Renal cortical epithelial cell (primary cell): ENCODE measurements at regions not wholly inside any gene's neighbourhood (a gene's known extent, or its start where the extent isn't known, plus 50 kb on each side); places are given as distances from the start of the nearest gene placed in this dataset.
A peak's percentile ranks its signal among the peaks of the same experiment; 100 is the strongest.
"Not testable (repeated sequence)": the region's sequence is repeated elsewhere in the genome, so short reads cannot be mapped to it uniquely, and the experiment has no call there.

Experiments
- DNase-seq: peaks from one replicate; pipeline ENCODE4 v3.0.0-alpha.2; 2011; ENCODE audit warnings: low read depth

- not testable (repeated sequence) for DNase-seq
These were observed 101.7 kb upstream of the ZNF337 start for GRCh38 chr20:25798174-25798993.

- not testable (repeated sequence) for DNase-seq
These were observed 100.4 kb upstream of the ZNF337 start for GRCh38 chr20:25797062-25797461.

GRCh38 chr20:25777241-25777640 is 80.6 kb upstream of the ZNF337 start:
- DNase-seq: not testable (repeated sequence)

DNA sequence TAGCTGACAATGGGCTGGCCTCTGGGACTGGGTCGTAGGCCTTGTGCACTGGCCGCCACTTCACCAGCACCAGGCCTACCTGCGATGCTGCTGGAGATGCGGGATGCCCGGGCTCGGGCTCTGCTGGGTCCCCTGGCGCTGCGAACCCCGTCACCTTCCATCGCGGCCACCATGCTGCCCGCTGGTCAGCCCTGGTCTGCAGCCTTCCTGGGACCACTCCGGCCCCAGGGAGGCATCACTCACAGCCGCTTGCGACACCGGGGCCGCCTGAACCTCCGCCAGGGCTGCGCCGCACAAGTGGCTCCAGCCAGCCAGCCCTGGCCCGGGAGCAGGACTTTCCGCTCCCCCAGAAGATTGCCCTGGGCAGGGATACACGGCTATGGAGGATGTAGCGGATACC is 78.1 kb upstream of the ZNF337 start:
- not testable (repeated sequence) for DNase-seq

- not testable (repeated sequence) for DNase-seq
These were observed 77.5 kb upstream of the ZNF337 start for GRCh38 chr20:25774203-25774602.

DNA sequence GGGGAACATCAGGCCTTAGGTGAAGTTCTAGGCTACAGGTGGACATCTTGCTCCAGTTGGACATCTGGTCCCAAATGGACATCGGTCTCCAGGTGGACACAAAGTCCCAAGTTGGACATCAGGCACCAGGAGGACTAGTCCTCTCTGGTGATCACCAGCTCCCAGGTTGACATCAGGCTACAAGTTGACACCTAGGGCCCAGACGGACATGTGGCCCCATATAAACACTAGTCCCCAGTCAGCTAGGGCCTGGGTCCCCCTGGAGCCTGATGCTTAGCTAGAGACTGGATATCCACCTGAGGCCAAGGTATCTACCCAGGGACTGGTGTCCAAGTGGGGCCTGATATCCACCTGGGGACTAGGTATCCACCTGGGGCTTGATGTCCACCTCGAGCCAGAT is 75.8 kb upstream of the ZNF337 start:
- not testable (repeated sequence) for DNase-seq

GRCh38 chr20:25771818-25772217 is 75.2 kb upstream of the ZNF337 start:
- DNase-seq: not testable (repeated sequence)

DNA sequence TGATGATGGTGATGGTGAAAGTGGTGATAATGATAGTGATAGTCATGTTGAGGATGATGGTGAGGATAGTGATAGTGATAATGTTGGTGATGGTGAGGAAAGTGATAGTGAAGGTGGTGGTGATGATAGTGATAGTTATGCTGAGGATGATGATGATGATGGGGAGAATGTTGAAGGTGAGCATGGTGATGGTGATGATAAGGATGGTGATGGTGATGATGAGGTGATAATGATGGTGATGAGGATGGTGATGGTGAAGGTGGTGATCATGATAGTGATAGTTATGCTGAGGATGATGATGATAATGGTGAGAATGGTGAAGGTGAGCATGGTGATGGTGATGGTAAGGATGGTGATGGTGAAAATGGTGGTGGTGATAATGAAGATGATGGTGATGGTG is 64.9 kb upstream of the ZNF337 start:
- no peak for DNase-seq

DNA sequence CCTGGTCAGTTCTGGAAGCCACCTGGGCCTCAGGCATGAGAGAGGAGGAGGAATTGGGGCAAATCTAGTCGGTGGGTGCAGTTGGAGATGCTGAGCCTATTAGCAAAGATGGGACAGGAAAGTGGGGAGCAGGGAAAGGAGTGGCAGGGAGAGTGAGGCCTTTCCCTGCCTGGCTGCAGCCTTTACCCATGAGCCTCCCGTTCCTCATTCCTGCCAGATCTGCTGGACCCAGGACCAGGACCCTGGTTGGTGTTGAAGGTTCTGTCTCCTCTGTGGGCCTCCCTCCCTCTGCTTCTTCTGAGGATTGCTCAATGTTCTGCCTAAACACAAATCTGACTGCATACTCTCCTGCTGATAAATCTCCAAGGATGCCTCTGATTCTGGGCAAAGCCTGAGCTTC is 64.4 kb upstream of the ZNF337 start:
- not testable (repeated sequence) for DNase-seq

DNA sequence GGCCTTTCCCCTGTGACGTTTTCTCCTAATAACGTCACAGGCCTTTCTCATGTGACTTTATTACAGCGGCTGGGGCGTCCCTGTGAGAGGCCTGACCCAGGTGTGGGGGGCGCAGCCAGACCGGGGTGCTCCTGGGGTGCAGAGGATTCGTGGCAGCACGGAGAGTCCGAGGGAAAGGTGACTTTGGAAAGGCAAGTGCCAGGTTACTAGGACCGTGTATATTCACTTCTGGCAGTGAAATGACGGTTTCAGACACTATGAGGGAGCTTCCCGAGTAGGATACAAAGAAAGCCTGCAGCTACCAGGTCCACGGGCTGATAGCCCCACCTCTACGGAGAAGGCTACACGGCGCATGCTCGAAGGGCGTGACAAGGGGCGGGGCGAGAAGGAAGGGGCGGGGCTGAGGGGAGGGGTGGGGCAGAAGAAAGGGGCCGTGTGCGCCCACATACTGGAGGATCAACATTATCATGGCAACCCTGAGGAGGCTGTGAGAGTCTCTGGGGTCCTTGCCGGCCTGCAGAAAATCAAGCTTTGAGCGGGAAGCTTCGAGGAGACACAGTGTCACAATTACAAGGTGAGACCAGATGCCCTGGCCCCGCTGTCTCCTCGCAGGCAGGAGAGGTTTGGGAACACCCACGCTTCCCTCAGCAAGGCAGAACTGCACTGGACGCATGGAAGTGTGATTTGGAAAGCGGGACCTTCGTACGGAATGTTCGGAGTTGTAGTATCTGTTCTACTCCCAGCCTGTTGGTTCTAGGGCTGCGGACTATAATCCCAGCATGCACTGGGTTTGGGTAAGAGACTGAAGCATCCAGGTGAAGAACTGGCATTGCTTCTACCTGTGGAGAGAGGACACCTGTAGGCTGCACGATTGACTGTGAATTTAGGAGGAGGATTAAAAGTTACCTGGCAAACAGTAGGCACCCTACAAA is 54.4 kb upstream of the ZNF337 start:
- peak; percentile 26 for DNase-seq

GRCh38 chr20:25750220-25750764 is 53.6 kb upstream of the ZNF337 start:
- no peak for DNase-seq

DNA sequence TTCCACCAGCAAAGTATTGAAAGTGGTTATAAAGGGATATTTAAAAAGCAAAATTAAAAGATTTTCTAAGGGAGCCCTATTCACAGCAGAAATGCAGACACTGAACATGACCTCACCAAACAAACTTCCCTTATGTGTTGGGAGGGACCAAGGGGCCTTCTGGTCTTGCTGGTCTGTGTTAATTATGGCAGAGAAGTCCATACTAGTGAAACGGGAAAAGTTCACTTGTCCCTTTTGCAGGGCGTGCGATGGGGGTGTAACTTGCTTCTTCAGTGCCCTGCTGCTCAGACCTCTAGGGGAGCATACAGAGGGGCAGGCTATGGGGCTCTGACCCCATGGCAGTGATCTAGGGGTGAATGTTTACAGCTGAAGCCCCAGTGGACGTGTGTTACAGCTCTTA is 53.0 kb upstream of the ZNF337 start:
- no peak for DNase-seq
